Glomerular visceral epithelial cell (primary cell): ENCODE measurements at regions not wholly inside any gene's neighbourhood (a gene's known extent, or its start where the extent isn't known, plus 50 kb on each side); places are given as distances from the start of the nearest gene placed in this dataset.
"Not testable (repeated sequence)": the region's sequence is repeated elsewhere in the genome, so short reads cannot be mapped to it uniquely, and the experiment has no call there.

Source experiments
- DNase-seq: peaks from one replicate; pipeline ENCODE4 v3.0.0-alpha.2; 2016; ENCODE audit errors: extremely low spot score

DNA sequence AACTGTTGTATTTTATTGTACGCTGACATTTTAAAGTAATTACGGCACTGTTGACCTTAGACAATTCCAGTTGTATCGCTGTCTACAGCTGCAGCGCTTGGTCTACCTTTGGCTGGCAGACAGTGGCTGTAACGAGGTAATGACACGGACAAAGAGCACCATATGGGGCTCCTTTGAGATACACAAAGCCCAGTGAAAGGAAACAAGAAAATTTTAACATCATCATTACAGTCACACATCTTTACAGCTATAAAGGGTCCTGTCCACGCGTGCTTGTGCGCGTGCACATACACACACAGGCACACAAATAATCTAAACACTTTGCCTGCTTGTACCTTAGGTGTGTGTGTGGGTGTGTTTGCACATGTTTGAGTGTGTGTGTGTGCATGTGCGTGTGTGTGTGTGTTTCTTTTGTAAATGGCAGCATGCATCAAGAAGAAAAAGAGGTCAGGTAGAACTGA, 946.0 kb downstream of the NR2F1-AS1 start:
- DNase-seq = no peak

- DNase-seq = no peak
These were observed 947.0 kb downstream of the NR2F1-AS1 start for GRCh38 chr5:92633875-92634487.

DNA sequence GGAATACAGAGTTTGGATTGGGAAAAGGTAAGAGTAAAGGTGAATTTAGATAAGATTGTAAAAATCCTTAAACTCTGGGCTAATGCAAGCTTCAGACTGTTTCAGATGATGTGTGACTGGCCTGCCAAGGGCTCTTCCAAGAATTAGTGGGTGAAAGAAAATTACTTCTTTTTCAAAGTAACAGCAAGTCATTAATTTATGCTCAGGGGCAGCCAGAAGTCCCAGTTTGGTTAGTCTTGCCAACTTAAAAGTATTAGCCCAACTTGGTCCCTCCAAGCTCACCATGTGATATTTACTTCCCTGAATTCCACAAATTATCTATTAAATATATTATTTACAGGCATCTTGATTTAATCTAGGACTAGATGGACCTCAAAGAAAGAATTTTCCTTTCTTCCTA, 947.8 kb downstream of the NR2F1-AS1 start:
- no peak for DNase-seq

- not testable (repeated sequence) for DNase-seq
These were observed 949.8 kb downstream of the NR2F1-AS1 start for GRCh38 chr5:92631237-92631701.

DNA sequence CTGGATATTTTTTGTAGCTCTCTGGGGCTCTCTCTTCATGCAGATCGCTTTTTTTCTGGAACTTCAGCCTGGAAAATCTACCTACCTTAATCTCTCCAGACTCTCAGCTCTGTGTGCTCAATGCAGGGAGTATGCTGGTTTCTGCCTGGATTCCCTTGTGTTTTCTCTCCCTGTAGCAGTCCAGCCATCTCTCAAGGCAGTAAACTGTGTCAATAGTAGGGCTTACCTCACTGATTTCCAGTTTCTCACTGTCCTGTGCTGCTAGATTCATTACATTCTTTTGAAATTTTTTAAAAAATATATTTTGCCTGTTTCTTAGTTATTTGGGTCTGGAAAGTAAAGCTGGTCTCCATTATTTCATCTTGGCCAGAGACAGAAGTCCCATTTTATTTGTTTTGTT, 951.4 kb downstream of the NR2F1-AS1 start:
- DNase-seq = no peak

- no peak for DNase-seq
These were observed 952.0 kb downstream of the NR2F1-AS1 start for GRCh38 chr5:92629000-92629399.

- no peak for DNase-seq
These were observed 953.8 kb downstream of the NR2F1-AS1 start for GRCh38 chr5:92627186-92627585.

DNA sequence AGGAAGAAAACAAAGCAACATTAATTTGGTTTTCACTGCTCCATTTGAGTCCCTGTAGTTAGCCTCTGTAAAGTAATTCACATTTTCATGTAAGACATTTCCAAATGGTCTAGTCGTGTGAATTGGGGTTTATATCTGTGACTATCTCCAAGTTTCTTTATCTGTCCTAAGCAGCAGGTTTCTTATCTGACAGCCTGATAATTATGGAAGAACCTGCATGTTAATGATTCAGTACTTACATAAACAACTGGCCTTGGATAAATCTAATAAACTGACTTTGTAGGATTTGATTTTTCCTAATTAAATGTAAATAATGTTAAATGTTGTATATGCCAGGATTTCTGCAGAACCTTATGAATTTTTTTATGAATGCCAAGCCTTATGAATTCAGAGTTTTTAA, 964.9 kb downstream of the NR2F1-AS1 start:
- no peak for DNase-seq

DNA sequence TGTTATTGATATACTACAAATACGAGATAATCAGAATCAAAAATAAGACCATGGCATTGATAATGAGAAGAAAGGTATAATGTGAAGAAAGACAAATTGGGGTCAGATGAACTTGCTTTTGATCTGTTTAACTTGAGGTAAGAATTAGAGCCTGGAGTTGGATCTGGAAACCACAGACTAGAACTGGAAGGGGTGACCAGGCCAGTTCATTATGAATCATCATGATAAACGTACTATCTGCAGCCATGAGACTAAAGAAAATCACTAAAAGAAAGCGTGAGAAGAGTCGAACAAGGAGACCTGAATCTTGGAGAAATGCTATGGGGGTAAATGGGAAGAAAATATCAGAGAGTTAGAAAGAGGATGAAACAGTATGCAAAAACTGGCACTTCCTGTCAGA, 967.5 kb downstream of the NR2F1-AS1 start:
- DNase-seq = peak; percentile 34

DNA sequence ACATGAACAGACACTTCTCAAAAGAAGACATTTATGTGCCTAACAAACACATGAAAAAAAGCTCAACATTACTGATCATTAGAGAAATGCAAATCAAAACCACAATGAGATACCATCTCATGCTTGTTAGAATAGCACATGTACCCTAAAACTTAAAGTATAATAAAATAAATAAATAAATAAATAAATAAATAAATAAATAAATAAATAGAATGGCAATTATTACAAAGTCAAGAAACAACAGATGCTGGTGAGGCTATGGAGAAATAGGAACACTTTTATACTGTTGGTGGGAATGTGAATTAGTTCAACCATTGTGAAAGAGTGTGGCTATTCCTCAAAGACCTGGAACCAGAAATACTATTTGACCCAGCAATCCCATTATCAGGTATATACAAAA, 970.6 kb downstream of the NR2F1-AS1 start:
- DNase-seq = not testable (repeated sequence)

GRCh38 chr5:92605591-92605990, 975.4 kb downstream of the NR2F1-AS1 start:
- DNase-seq = no peak

GRCh38 chr5:92599217-92599810, 981.7 kb downstream of the NR2F1-AS1 start:
- no peak for DNase-seq

DNA sequence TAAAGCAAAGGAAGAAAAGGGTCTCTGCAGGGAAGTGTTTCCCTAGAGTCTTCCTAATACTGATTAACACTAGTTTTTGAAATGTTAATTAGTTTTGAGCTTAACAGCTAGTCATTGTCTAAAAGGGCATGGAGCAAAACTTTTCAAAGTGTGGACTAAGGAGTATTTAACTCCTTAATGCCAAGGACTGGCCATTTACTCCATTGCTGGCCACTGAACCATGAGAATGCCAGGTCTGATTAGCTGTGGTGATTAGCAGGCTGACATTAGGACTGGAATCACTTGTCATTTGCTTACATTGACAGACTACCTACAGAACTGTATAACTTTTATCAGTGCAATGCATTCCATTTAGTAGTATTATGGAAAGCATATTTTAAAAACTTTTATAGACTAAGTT, 987.0 kb downstream of the NR2F1-AS1 start:
- no peak for DNase-seq

GRCh38 chr5:92588876-92589275, 992.1 kb downstream of the NR2F1-AS1 start:
- no peak for DNase-seq

DNA sequence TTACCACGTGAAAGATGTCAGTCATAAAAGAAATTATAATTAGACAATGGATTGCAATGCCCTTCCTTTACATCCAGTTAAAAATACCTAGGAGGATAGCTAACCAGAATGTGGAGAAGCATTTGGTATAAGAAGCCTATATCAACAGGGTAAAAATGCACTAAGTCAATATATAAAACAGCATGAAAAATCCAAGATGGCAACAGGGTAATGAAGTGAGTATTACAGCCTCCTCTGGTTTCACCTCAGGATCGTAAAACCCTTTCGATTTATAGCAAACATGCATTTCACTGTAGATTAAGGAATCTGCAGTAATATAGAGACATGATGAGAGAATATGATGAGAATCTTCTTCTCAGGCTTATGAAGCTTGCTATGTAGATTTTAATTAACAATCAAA, 999.3 kb downstream of the NR2F1-AS1 start:
- DNase-seq = no peak

DNA sequence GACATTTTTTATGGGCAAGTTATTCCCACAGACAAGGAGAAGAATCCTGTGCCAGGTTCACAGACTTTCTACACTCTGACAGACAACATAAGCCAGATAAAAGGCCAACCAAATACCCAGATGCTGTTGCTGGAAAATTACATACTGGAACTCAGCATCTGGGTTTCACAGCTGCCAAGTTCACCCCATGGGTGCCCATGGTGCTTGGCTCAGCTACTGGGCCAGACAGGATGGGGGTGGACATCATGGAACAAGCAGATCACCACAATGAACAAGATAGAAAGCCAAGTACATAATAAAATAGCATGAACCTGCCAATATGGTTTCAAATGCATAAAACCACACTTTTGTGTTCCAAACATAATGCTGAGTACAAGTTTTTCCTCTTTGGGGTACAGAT, 999.8 kb downstream of the NR2F1-AS1 start:
- DNase-seq = no peak

DNA sequence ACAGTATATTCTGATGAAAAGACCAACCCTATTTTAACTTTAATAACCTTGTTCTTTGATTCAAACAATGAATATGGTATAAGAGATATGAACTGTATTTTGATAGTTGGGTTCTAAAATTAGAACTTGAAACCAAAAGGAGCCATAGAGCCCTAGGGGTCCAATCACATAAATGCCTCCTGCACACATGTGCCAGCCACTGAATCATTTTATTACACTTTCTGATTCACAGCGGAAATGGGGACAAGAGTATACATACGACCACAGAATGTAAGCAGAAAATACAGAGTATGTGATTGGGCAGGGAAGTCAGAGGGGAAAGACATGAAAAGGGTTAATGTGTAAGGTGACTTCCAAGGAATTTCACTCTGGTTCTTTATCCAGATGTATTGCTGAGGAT, 1000.2 kb downstream of the NR2F1-AS1 start:
- no peak for DNase-seq

- no peak for DNase-seq
These were observed 1007.0 kb downstream of the NR2F1-AS1 start for GRCh38 chr5:92574023-92574422.

- DNase-seq = no peak
These were observed 1012.5 kb downstream of the NR2F1-AS1 start for GRCh38 chr5:92568522-92568921.

- DNase-seq = no peak
These were observed 1013.1 kb downstream of the NR2F1-AS1 start for GRCh38 chr5:92567831-92568450.

GRCh38 chr5:92566113-92566786, 1014.8 kb downstream of the NR2F1-AS1 start:
- DNase-seq = no peak

- no peak for DNase-seq
These were observed 1015.3 kb downstream of the NR2F1-AS1 start for GRCh38 chr5:92565673-92566072.

DNA sequence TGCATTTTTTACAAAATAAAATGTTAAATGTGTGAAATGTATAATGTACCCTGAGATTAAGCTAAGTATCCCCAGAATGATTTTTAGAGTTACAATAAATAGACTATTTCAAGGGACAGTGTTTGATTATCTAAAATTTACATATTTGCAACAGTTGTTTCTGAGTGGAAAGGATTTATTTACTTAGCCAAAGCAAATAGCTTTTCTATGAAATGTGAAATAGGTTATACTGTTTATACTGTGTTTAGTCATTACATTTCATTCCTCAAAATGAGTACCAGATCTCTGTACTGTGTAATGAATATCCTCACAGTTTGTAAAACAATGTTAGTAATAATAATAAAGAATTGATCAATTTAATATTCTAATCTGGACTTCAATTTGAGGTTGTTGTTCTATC, 1019.0 kb downstream of the NR2F1-AS1 start:
- no peak for DNase-seq
